ENCODE measurements at regions not wholly inside any gene's neighbourhood (a gene's known extent, or its start where the extent isn't known, plus 50 kb on each side); places are given as distances from the start of the nearest gene placed in this dataset.

- TF ChIP-seq REST (IDR thresholded peaks at IDR 0.05; ENCODE audit: unreplicated experiment) (no peak), EZH2 (IDR thresholded peaks at IDR 0.05; ENCODE audit: low read depth, unreplicated experiment) (no peak), CTCF (conservative IDR thresholded peaks at IDR 0.05; ENCODE audit: low read depth in 2 of 2) (no peak), CREB1 (CRISPR knock-in tag; IDR thresholded peaks at IDR 0.05; ENCODE audit: low read depth) (no peak), EZH2phosphoT487 (IDR thresholded peaks at IDR 0.05; ENCODE audit: unreplicated experiment) (no peak), POLR2AphosphoS5 (IDR thresholded peaks at IDR 0.05; ENCODE audit: low read depth) (no peak), JUNB (IDR thresholded peaks at IDR 0.05; ENCODE audit: unreplicated experiment) (no peak), ZNF331 (CRISPR knock-in tag; IDR thresholded peaks at IDR 0.05; ENCODE audit: low read depth) (no peak), STAT1 (IDR thresholded peaks at IDR 0.05; ENCODE audit: unreplicated experiment) (no peak), ETS1 (IDR thresholded peaks at IDR 0.05) (no peak)
Measured at GRCh38 chr2:43073401-43073825, 153.0 kb downstream of the ZFP36L2 start.

All from GM23338 (cell line).